H1 (cell line): ENCODE measurements at regions not wholly inside any gene's neighbourhood (a gene's known extent, or its start where the extent isn't known, plus 50 kb on each side); places are given as distances from the start of the nearest gene placed in this dataset.

Experiments used
- CTCF ChIA-PET: fragments of 300-600 bp; sonication (Branson Sonifier 250); formaldehyde crosslinking; loops from one replicate; lab custom pipeline; 2021; ENCODE audit not compliant: partially characterized antibody; lab: Charles Lee
- POLR2A ChIA-PET: fragments of 300-600 bp; sonication (Branson Sonifier 250); formaldehyde crosslinking; loops from one replicate; lab custom pipeline; 2021; ENCODE audit warnings: inconsistent platforms; ENCODE audit not compliant: partially characterized antibody; lab: Charles Lee
- DNase-seq, 2 experiments: peaks; one replicate each; pipeline versions ENCODE4 v3.0.0 to v3.0.0-alpha.2; 2010 to 2022; ENCODE audit warnings: low spot score in 2 of 2, low read depth in 1 of 2, mixed read lengths in 1 of 2
- FAIRE-seq: peaks from 2 replicates; lab custom pipeline; 2011; peaks lifted over from hg19 to GRCh38; lab: Jason Lieb, UNC
- H2AFZ ChIP-seq: 2 replicates; pipeline ENCODE4 v1.8.1; 2012; ENCODE audit warnings: low read length, inconsistent platforms
- H2AK5ac ChIP-seq: 2 replicates; pipeline ENCODE4 v1.6.1; 2013; ENCODE audit warnings: low read depth, low read length
- H2BK120ac ChIP-seq: replicated peaks from 2 replicates; pipeline ENCODE3; 2013; ENCODE audit warnings: low read depth, low read length, inconsistent platforms
- H2BK12ac ChIP-seq: 2 replicates; pipeline ENCODE4 v1.6.1; 2013; ENCODE audit warnings: low read depth, low read length
- H2BK15ac ChIP-seq: 2 replicates; pipeline ENCODE4 v1.6.1; 2013; ENCODE audit warnings: low read length
- H2BK20ac ChIP-seq: 2 replicates; pipeline ENCODE4 v1.6.1; 2013; ENCODE audit warnings: low read length
- H2BK5ac ChIP-seq: 2 replicates; pipeline ENCODE4 v1.6.1; 2013; ENCODE audit warnings: low read depth, low read length
- H3K14ac ChIP-seq: 2 replicates; pipeline ENCODE4 v1.6.1; 2013; ENCODE audit warnings: inconsistent platforms; ENCODE audit not compliant: insufficient read length
- H3K18ac ChIP-seq: 2 replicates; pipeline ENCODE4 v1.6.1; 2013; ENCODE audit warnings: low read length; ENCODE audit errors: extremely low read depth
- H3K23ac ChIP-seq: 2 replicates; pipeline ENCODE4 v1.6.1; 2013; ENCODE audit warnings: inconsistent platforms; ENCODE audit not compliant: insufficient read length
- H3K23me2 ChIP-seq: 2 replicates; pipeline ENCODE4 v1.6.1; 2013; ENCODE audit warnings: low read depth, low read length
- H3K27ac ChIP-seq: 2 replicates; pipeline ENCODE4 v1.6.1; 2011; ENCODE audit warnings: low read depth, low read length, inconsistent platforms
- H3K27me3 ChIP-seq, 4 experiments: replicated peaks in 1 of 4; 1 replicate in 1 of 4; 2 replicates in 3 of 4; pipeline versions ENCODE4 v1.6.1 to v1.8.1; 2011 to 2013; ENCODE audit warnings: low read length in 3 of 4, mild to moderate bottlenecking in 3 of 4, inconsistent platforms in 2 of 4, mixed read lengths in 2 of 4, moderate library complexity in 1 of 4; ENCODE audit not compliant: control insufficient read depth in 3 of 4, insufficient read depth in 3 of 4; ENCODE audit errors: extremely low read depth in 1 of 4
- H3K36me3 ChIP-seq, 4 experiments: 2 replicates each; pipeline versions ENCODE4 v1.6.1 to v1.8.1; 2011 to 2013; ENCODE audit warnings: mild to moderate bottlenecking in 4 of 4, low read length in 3 of 4, moderate library complexity in 2 of 4, control low read depth in 1 of 4, inconsistent platforms in 1 of 4; ENCODE audit not compliant: insufficient read depth in 4 of 4, control insufficient read depth in 2 of 4
- H3K4ac ChIP-seq: replicated peaks from 2 replicates; pipeline ENCODE3; 2013; ENCODE audit warnings: low read length, low read depth, mixed read lengths, inconsistent platforms; ENCODE audit not compliant: insufficient read length
- H3K4me1 ChIP-seq, 4 experiments: replicated peaks in 1 of 4; 1 replicate in 1 of 4; 2 replicates in 3 of 4; pipeline versions ENCODE4 v1.6.1 to v1.8.1; 2011 to 2013; ENCODE audit warnings: low read length in 3 of 4, inconsistent platforms in 2 of 4, mixed read lengths in 1 of 4; ENCODE audit not compliant: insufficient read depth in 4 of 4, control insufficient read depth in 3 of 4
- H3K4me2 ChIP-seq, 2 experiments: 2 replicates each; pipeline versions ENCODE4 v1.6.1 to v1.8.1; 2011 to 2013; ENCODE audit warnings: low read depth in 2 of 2, low read length in 2 of 2, control low read depth in 1 of 2, inconsistent platforms in 1 of 2, mild to moderate bottlenecking in 1 of 2; ENCODE audit not compliant: insufficient read depth in 1 of 2
- H3K4me3 ChIP-seq, 4 experiments: fragments of 200-600, 300-600 bp in 1 of 4; sonication (generic), shearing (Covaris generic), sonication (Bioruptor Twin) in 1 of 4; 2 replicates each; pipeline versions ENCODE4 v1.5.1 to v1.8.1; 2011 to 2016; ENCODE audit warnings: low read length in 4 of 4, low read depth in 3 of 4, control low read depth in 2 of 4, inconsistent platforms in 2 of 4, mild to moderate bottlenecking in 2 of 4, mixed read lengths in 1 of 4, moderate library complexity in 1 of 4; ENCODE audit not compliant: insufficient read depth in 2 of 4; ENCODE audit errors: extremely low read depth in 1 of 4
- H3K56ac ChIP-seq: replicated peaks from 2 replicates; pipeline ENCODE3; 2013; ENCODE audit warnings: low read depth, mild to moderate bottlenecking, mixed read lengths, low read length, inconsistent platforms; ENCODE audit not compliant: insufficient read length
- H3K79me1 ChIP-seq: 2 replicates; pipeline ENCODE4 v1.6.1; 2013; ENCODE audit warnings: low read depth, low read length, control low read depth
- H3K79me2 ChIP-seq, 2 experiments: 2 replicates each; pipeline versions ENCODE4 v1.6.1 to v1.8.1; 2012 to 2013; ENCODE audit warnings: low read length in 2 of 2, mild to moderate bottlenecking in 2 of 2, inconsistent platforms in 1 of 2; ENCODE audit not compliant: insufficient read depth in 2 of 2, control insufficient read depth in 1 of 2
- H3K9ac ChIP-seq, 4 experiments: replicated peaks in 1 of 4; 1 replicate in 1 of 4; 2 replicates in 3 of 4; pipeline versions ENCODE4 v1.6.1 to v1.8.1; 2011 to 2013; ENCODE audit warnings: low read depth in 3 of 4, low read length in 3 of 4, control low read depth in 2 of 4, mild to moderate bottlenecking in 2 of 4, moderate library complexity in 2 of 4, inconsistent platforms in 1 of 4; ENCODE audit errors: extremely low read depth in 1 of 4
- H3K9me3 ChIP-seq, 2 experiments: 2 replicates each; pipeline versions ENCODE4 v1.6.1 to v1.8.1; 2012 to 2013; ENCODE audit warnings: mild to moderate bottlenecking in 2 of 2, moderate library complexity in 2 of 2, control low read depth in 1 of 2, inconsistent platforms in 1 of 2, low read depth in 1 of 2, low read length in 1 of 2, mixed read lengths in 1 of 2; ENCODE audit not compliant: insufficient read depth in 2 of 2
- H4K20me1 ChIP-seq, 2 experiments: replicated peaks in 1 of 2; 2 replicates each; pipeline versions ENCODE3 to v1.8.1; 2011 to 2013; ENCODE audit warnings: inconsistent platforms in 2 of 2, low read length in 2 of 2, mild to moderate bottlenecking in 1 of 2; ENCODE audit not compliant: insufficient read depth in 2 of 2, control insufficient read depth in 1 of 2
- H4K5ac ChIP-seq: 2 replicates; pipeline ENCODE4 v1.6.1; 2013; ENCODE audit warnings: low read length, low read depth, mixed read lengths, inconsistent platforms; ENCODE audit not compliant: insufficient read length
- H4K8ac ChIP-seq: 2 replicates; pipeline ENCODE4 v1.8.0; 2013; ENCODE audit warnings: mild to moderate bottlenecking, moderate library complexity, low read length, inconsistent platforms; ENCODE audit not compliant: insufficient read depth; ENCODE audit errors: extremely low read depth
- H4K91ac ChIP-seq: replicated peaks from 2 replicates; pipeline ENCODE3; 2013; ENCODE audit warnings: low read length, mixed read lengths, inconsistent platforms; ENCODE audit not compliant: insufficient read length
- CTBP2 ChIP-seq: IDR thresholded peaks from 2 replicates; pipeline ENCODE4 v1.7.0; 2011; ENCODE audit warnings: borderline replicate concordance, mild to moderate bottlenecking, moderate library complexity, mixed read lengths, low read length; ENCODE audit not compliant: insufficient read depth, insufficient read length
- EP300 ChIP-seq, 2 experiments: IDR thresholded peaks; 1 replicate in 1 of 2; 2 replicates in 1 of 2; pipeline ENCODE4 v1.6.1; 2011 to 2012; ENCODE audit warnings: low read depth in 2 of 2, low read length in 2 of 2, mild to moderate bottlenecking in 2 of 2, borderline replicate concordance in 1 of 2, inconsistent platforms in 1 of 2, moderate library complexity in 1 of 2
- GABPA ChIP-seq: IDR thresholded peaks from 2 replicates; pipeline ENCODE4 v1.6.1; 2011; ENCODE audit warnings: mild to moderate bottlenecking, low read length, moderate library complexity, borderline replicate concordance; ENCODE audit not compliant: insufficient read depth
- SIX5 ChIP-seq: IDR thresholded peaks from 2 replicates; pipeline ENCODE4 v1.6.1; 2011; ENCODE audit warnings: mild to moderate bottlenecking, low read depth, low read length
- TCF12 ChIP-seq: IDR thresholded peaks from 2 replicates; pipeline ENCODE4 v1.6.1; 2011; ENCODE audit warnings: low read depth, mild to moderate bottlenecking, low read length
- ZNF274 ChIP-seq: IDR thresholded peaks from 2 replicates; pipeline ENCODE4 v1.7.0; 2012; ENCODE audit warnings: low read length, borderline replicate concordance; ENCODE audit errors: extremely low read depth
- WGBS, 2 experiments: shearing (Covaris generic) in 1 of 2; methylation state at CpG; one replicate each; pipeline versions ENCODE4 v1.1.6 to v1.1.7; 2013 to 2015; ENCODE audit warnings: low lambda C conversion rate in 2 of 2, mixed read lengths in 2 of 2, inconsistent platforms in 1 of 2, low coverage in 1 of 2, missing lambda C conversion rate in 1 of 2; ENCODE audit not compliant: insufficient replicate concordance in 2 of 2, insufficient coverage in 1 of 2, insufficient read length in 1 of 2; ENCODE audit errors: extremely low coverage in 1 of 2, missing lambda C conversion rate in 1 of 2; 5-methylcytosine and 5-hydroxymethylcytosine counted together

GRCh38 chr1:3986686-3987218 is 86.7 kb upstream of the C1orf174 start:
- Histone ChIP-seq H4K8ac (no peak overlapping the region), H3K14ac (no peak overlapping the region), H2BK12ac (no peak overlapping the region), H3K18ac (no peak overlapping the region), H4K20me1 (no peaks in the 10 kb centered on the region), H3K4me1 (no peaks in the 10 kb centered on the region; a peak in 1 of 7 replicates), H4K5ac (no peak overlapping the region), H3K79me2 (no peaks in the 10 kb centered on the region), H3K4me3 (no peak overlapping the region), H3K36me3 (no peaks in the 10 kb centered on the region), H2BK20ac (no peak overlapping the region), H3K27me3 (no peaks in the 10 kb centered on the region), H3K23ac (no peak overlapping the region), H4K91ac (no peak overlapping the region), H2BK15ac (no peak overlapping the region), H2AK5ac (no peak overlapping the region)
- FAIRE-seq, result no peak
- no peak for TF ChIP-seq CTBP2
- no peak for TF ChIP-seq SIX5
- no peak for TF ChIP-seq GABPA
- no peak for TF ChIP-seq TCF12
- TF ChIP-seq ZNF274, result no peak
- TF ChIP-seq EP300 (IDR thresholded peaks at IDR 0.05; ENCODE audit: borderline replicate concordance in 1 of 2, low read depth in 2 of 2, low read length in 2 of 2), result no peak
- TF ChIP-seq, all 59 proteins: peak for 0
- Histone ChIP-seq H3K4me2 (no peak overlapping the region), H2BK120ac (no peak overlapping the region), H3K27ac (no peak overlapping the region), H3K9ac (no peak overlapping the region), H2AFZ (no peak overlapping the region), H3K9me3 (no peaks in the 10 kb centered on the region), H3K23me2 (no peaks in the 10 kb centered on the region), H3K56ac (no peak overlapping the region), H3K79me1 (no peaks in the 10 kb centered on the region), H2BK5ac (no peak overlapping the region), H3K4ac (no peak overlapping the region)
- 91% methylated on average over 13 of the region's 13 CpGs; no CpG with 5 or more reads in 1 of the 2 experiments for WGBS, 2 experiments
- ChIA-PET CTCF (no interaction called here), POLR2A (no interaction called here)
- DNase-seq, result no peak
